Nephron (organoid): ENCODE measurements at regions not wholly inside any gene's neighbourhood (a gene's known extent, or its start where the extent isn't known, plus 50 kb on each side); places are given as distances from the start of the nearest gene placed in this dataset.

Source experiments
- H3K27ac Mint-ChIP-seq, 3 experiments: 2 replicates each; pipeline ENCODE4 v1.8.0; 2020; ENCODE audit warnings: mixed read lengths in 3 of 3, mild to moderate bottlenecking in 2 of 3, moderate library complexity in 1 of 3
- H3K27me3 Mint-ChIP-seq: 2 replicates; pipeline ENCODE4 v1.8.0; 2021; ENCODE audit warnings: low read depth, mild to moderate bottlenecking, moderate library complexity, mixed read lengths
- H3K36me3 Mint-ChIP-seq: 2 replicates; pipeline ENCODE4 v1.8.0; 2020; ENCODE audit warnings: low read depth, mixed read lengths
- H3K4me1 Mint-ChIP-seq: 2 replicates; pipeline ENCODE4 v1.8.0; 2020; ENCODE audit warnings: mixed read lengths
- H3K4me3 Mint-ChIP-seq, 3 experiments: 2 replicates each; pipeline ENCODE4 v1.8.0; 2020; ENCODE audit warnings: mild to moderate bottlenecking in 3 of 3, mixed read lengths in 3 of 3, moderate library complexity in 2 of 3
- H3K9me3 Mint-ChIP-seq: 2 replicates; pipeline ENCODE4 v1.8.0; 2020; ENCODE audit warnings: mixed read lengths
- TF ChIP-seq, protein P1 (sequence below), 3 experiments: fragments of 200-600 bp; sonication (generic); IDR thresholded peaks; one replicate each; pipeline ENCODE4 v1.5.0; 2021; ENCODE audit warnings: antibody characterized with exemption in 3 of 3; ENCODE audit not compliant: unreplicated experiment in 3 of 3

DNA sequence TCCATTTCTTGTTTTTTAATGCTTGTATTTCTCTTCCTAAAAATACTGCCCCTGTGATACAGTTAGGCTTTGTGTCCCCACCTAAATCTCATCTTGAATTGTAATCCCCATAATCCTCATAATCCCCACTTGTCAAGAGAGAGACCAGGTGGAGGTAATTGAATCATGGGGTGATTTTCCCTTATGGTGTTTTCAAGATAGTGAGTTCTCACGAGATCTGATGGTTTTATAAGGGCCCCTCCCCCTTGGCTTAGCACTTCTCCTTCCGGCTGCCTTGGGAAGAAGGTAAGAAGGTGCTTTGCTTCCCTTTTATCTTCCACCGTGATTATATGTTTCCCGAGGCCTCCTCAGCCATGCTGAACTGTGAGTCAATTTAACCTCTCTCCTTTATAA lies 227.4 kb downstream of the MAN2A1 start:
- Mint-ChIP-seq H3K9me3 (no peaks in the 10 kb centered on the region), H3K36me3 (no peaks in the 10 kb centered on the region), H3K27me3 (peaks cover 2% of the 10 kb centered on the region), H3K4me1 (peaks cover 37% of the 10 kb centered on the region), H3K27ac (no peak overlapping the region), H3K4me3 (no peak overlapping the region)
- TF ChIP-seq, protein P1, sequence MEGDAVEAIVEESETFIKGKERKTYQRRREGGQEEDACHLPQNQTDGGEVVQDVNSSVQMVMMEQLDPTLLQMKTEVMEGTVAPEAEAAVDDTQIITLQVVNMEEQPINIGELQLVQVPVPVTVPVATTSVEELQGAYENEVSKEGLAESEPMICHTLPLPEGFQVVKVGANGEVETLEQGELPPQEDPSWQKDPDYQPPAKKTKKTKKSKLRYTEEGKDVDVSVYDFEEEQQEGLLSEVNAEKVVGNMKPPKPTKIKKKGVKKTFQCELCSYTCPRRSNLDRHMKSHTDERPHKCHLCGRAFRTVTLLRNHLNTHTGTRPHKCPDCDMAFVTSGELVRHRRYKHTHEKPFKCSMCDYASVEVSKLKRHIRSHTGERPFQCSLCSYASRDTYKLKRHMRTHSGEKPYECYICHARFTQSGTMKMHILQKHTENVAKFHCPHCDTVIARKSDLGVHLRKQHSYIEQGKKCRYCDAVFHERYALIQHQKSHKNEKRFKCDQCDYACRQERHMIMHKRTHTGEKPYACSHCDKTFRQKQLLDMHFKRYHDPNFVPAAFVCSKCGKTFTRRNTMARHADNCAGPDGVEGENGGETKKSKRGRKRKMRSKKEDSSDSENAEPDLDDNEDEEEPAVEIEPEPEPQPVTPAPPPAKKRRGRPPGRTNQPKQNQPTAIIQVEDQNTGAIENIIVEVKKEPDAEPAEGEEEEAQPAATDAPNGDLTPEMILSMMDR (IDR thresholded peaks at IDR 0.05; ENCODE audit: unreplicated experiment in 3 of 3): no peak

DNA sequence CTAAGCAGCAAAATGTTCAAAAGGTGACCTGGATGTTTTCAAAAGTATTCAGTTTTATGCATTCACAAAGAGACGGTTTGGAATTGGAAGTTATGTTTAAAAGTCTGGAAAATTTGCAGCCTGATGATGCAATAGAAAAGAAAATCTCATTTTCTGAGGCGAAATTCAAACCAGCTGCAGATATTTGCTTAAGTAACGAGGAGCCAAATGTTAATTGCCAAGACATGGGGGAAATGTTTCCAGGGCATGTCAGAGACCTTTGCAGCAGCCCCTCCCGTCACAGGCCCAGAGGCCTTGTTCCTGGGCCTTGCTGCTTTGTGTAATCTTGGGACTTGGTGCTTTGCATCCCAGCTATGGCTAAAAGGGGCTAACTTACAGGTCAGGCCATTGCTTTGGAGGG lies 228.2 kb downstream of the MAN2A1 start:
- H3K27ac Mint-ChIP-seq: no peak overlapping the region
- H3K9me3 Mint-ChIP-seq: no peaks in the 10 kb centered on the region
- TF ChIP-seq, protein P1 (IDR thresholded peaks at IDR 0.05; ENCODE audit: unreplicated experiment in 3 of 3): no peak
- H3K4me3 Mint-ChIP-seq: no peak overlapping the region
- H3K36me3 Mint-ChIP-seq: no peaks in the 10 kb centered on the region
- peaks cover 35% of the 10 kb centered on the region for H3K4me1 Mint-ChIP-seq
- H3K27me3 Mint-ChIP-seq: peaks cover 5% of the 10 kb centered on the region

DNA sequence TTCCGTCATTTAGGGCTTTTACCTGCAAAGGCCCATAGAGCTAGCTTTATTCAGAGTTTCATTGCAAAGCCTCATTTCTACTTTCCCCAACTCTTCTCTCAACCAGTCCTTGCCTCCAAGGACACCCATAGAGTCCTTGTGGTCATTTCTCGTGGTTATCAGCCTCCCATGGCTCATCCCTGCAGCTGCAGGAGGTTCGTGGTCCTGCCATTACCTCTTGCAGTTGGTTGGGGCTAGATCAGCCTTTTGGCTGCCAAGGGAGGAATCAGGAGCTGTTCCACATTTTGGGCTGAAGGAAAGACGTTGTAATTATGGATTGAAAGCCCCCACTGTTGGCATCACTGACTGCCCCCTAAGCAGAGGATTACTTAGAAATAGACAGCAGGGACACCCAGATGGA lies 231.0 kb downstream of the MAN2A1 start:
- peaks cover 5% of the 10 kb centered on the region for H3K27me3 Mint-ChIP-seq
- H3K4me3 Mint-ChIP-seq: no peak overlapping the region
- H3K4me1 Mint-ChIP-seq: peaks cover 27% of the 10 kb centered on the region
- H3K27ac Mint-ChIP-seq: no peak overlapping the region
- no peaks in the 10 kb centered on the region for H3K36me3 Mint-ChIP-seq
- H3K9me3 Mint-ChIP-seq: no peaks in the 10 kb centered on the region
- TF ChIP-seq, protein P1 (IDR thresholded peaks at IDR 0.05; ENCODE audit: unreplicated experiment in 3 of 3): no peak

DNA sequence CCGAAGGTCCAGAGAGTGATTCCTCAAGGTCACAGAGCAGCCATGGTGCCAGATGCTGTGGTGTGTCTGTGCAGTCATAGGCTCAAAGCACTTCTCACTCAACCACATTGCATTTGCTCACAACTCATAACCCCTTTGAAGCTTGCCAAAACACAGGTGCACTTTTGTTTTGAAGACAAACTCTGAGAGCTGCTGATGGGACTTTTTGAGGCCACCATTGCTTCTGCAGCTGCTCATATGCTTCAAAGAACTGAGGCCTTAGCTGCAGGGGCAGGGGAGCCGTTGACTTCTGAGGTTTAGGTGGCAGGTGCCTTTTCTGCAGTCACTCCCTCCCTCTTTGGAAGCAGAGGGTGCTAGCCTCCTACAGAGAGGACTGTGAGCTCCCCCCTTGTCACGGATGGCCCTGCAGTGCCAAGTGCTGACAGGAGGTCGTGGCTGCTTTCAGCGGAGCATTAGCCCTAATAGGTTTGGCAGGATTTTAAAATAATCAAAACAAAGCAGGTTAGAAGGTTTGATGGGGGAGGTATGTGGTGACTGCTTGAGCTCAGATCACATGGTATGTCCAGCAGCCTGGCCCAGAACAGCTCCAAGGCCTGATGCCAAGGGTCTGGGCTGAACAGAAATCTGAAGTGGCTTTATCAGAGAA lies 232.1 kb downstream of the MAN2A1 start:
- Mint-ChIP-seq H3K27me3 (peaks cover 5% of the 10 kb centered on the region), H3K36me3 (no peaks in the 10 kb centered on the region), H3K9me3 (no peaks in the 10 kb centered on the region), H3K27ac (peak overlapping the region in 1 of 3 experiments; percentile 75), H3K4me1 (peaks cover 23% of the 10 kb centered on the region), H3K4me3 (no peak overlapping the region)
- TF ChIP-seq, protein P1 (IDR thresholded peaks at IDR 0.05; ENCODE audit: unreplicated experiment in 3 of 3): no peak

DNA sequence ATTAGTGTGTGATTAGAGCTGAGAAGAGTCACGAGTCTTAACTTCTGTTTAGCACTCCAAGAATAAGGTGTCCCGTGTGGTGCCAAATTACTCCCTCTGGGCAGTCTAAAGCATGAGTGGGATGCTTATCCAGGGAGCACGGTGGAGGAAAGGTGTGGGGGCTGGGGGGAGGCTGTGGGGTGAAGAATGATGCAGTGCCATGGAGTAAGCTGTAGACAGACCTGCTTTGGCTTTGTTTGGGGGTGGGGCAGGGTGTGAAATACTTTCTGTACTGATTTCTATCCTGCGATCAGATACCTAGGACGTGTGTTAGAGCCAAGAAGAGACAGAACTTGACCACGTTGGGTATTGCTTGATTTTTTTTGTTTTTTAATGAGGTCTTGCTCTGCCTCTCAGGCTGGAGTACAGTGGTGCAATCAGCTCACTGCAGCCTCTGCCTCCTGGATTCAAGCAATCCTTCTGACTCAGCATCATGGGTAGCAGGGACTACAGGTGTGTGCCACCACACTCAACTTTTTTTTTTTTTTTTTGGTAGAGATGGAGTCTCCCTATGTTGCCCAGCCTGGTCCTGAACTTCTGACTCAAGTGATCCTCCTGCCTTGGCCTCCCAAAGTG lies 232.8 kb downstream of the MAN2A1 start:
- H3K4me3 Mint-ChIP-seq: no peak overlapping the region
- TF ChIP-seq, protein P1 (IDR thresholded peaks at IDR 0.05; ENCODE audit: unreplicated experiment in 3 of 3): no peak
- H3K4me1 Mint-ChIP-seq: peaks cover 17% of the 10 kb centered on the region

DNA sequence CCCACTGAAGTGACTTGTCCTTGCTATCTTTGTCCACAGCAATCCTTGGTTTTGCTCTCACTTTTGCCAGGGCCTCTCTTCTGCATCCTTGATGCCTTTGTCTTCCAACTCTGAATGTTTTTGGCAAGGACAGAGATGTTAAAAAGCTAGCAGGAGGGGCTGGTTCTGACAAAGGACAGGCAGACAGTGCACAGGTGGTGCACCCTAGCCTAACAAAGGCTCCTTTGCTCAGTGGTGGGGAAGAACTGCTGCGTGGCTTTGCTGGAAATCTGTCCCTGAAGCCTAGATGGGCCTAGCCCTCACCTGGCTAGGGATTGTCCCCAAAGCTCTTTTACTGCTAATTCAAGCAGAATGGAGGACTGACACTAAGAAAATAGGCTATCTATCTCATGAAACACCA lies 233.5 kb downstream of the MAN2A1 start:
- Mint-ChIP-seq H3K4me1 (peaks cover 14% of the 10 kb centered on the region), H3K27me3 (peaks cover 5% of the 10 kb centered on the region), H3K9me3 (no peaks in the 10 kb centered on the region), H3K4me3 (no peak overlapping the region), H3K27ac (no peak overlapping the region), H3K36me3 (no peaks in the 10 kb centered on the region)
- TF ChIP-seq, protein P1 (IDR thresholded peaks at IDR 0.05; ENCODE audit: unreplicated experiment in 3 of 3): no peak

More for the DNA sequence above, 232.8 kb downstream of the MAN2A1 start:
- Mint-ChIP-seq H3K36me3 (no peaks in the 10 kb centered on the region), H3K27ac (peak overlapping the region in 1 of 3 experiments; percentile 75), H3K9me3 (no peaks in the 10 kb centered on the region), H3K27me3 (peaks cover 5% of the 10 kb centered on the region)
